ENCODE measurements at regions not wholly inside any gene's neighbourhood (a gene's known extent, or its start where the extent isn't known, plus 50 kb on each side); places are given as distances from the start of the nearest gene placed in this dataset.

- TF ChIP-seq, protein P1, sequence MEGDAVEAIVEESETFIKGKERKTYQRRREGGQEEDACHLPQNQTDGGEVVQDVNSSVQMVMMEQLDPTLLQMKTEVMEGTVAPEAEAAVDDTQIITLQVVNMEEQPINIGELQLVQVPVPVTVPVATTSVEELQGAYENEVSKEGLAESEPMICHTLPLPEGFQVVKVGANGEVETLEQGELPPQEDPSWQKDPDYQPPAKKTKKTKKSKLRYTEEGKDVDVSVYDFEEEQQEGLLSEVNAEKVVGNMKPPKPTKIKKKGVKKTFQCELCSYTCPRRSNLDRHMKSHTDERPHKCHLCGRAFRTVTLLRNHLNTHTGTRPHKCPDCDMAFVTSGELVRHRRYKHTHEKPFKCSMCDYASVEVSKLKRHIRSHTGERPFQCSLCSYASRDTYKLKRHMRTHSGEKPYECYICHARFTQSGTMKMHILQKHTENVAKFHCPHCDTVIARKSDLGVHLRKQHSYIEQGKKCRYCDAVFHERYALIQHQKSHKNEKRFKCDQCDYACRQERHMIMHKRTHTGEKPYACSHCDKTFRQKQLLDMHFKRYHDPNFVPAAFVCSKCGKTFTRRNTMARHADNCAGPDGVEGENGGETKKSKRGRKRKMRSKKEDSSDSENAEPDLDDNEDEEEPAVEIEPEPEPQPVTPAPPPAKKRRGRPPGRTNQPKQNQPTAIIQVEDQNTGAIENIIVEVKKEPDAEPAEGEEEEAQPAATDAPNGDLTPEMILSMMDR (IDR thresholded peaks at IDR 0.05; ENCODE audit: low read length) = no peak
- TF ChIP-seq EZH2 (optimal IDR thresholded peaks at IDR 0.05; ENCODE audit: low read depth, low read length) = no peak
- TF ChIP-seq EZH2phosphoT487 (IDR thresholded peaks at IDR 0.05; ENCODE audit: low read length) = no peak
These were observed 484.7 kb downstream of the TFAP2B start for GRCh38 chr6:51303338-51303737.
